Bronchial epithelial cell (primary cell): ENCODE measurements at regions not wholly inside any gene's neighbourhood (a gene's known extent, or its start where the extent isn't known, plus 50 kb on each side); places are given as distances from the start of the nearest gene placed in this dataset.

Source experiments
- DNase-seq: peaks from one replicate; pipeline ENCODE4 v3.0.0-alpha.2; 2010; ENCODE audit warnings: low read depth
- FAIRE-seq: peaks from 2 replicates; lab custom pipeline; 2011; peaks lifted over from hg19 to GRCh38; lab: Jason Lieb, UNC
- H3K27me3 ChIP-seq: 2 replicates; pipeline ENCODE4 v1.5.1; 2011; ENCODE audit warnings: low read length; ENCODE audit not compliant: control insufficient read depth, insufficient read depth
- H3K36me3 ChIP-seq: 2 replicates; pipeline ENCODE4 v1.5.1; 2011; ENCODE audit warnings: low read length; ENCODE audit not compliant: control insufficient read depth, insufficient read depth
- H3K4me3 ChIP-seq: 2 replicates; pipeline ENCODE4 v1.5.1; 2011; ENCODE audit warnings: mild to moderate bottlenecking, low read depth, low read length, control low read depth
- CTCF ChIP-seq: IDR thresholded peaks from 2 replicates; pipeline ENCODE4 v1.5.1; 2011; ENCODE audit warnings: mild to moderate bottlenecking, moderate library complexity, low read length, control low read depth, inconsistent platforms; ENCODE audit not compliant: insufficient read depth, severe bottlenecking

DNA sequence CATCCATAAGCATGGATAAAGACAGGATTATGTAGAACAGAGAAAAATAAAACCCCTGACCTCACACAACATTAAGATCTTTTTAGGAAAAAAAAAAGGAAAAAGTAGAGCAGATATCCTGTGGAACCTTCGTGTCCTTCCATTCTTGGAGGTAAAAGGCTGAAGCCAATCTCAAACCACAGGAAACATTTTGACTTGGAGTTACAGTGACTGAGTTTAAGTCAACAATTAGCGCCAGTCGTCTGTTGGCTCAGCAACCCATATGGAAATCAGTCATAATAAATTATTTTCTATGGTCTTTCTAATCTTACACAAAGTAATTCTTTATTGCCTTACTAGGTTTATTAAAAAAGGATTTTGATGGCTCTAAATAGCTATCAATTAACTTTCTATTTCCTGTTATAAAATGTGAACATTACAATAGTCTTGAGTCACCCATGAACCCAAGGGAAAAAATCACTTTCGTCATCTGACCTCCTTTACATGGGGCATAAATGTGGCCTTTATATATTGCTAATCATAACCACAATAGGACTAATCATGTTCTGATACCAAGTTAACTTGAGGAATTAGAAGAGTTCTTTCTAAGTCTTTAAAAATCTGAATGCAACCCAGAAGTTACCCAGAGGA is 592.9 kb downstream of the TFAP2B start:
- Histone ChIP-seq H3K4me3 (no peak overlapping the region), H3K36me3 (no peaks in the 10 kb centered on the region), H3K27me3 (no peaks in the 10 kb centered on the region)
- no peak for TF ChIP-seq CTCF
- FAIRE-seq (no peak), DNase-seq (no peak)

DNA sequence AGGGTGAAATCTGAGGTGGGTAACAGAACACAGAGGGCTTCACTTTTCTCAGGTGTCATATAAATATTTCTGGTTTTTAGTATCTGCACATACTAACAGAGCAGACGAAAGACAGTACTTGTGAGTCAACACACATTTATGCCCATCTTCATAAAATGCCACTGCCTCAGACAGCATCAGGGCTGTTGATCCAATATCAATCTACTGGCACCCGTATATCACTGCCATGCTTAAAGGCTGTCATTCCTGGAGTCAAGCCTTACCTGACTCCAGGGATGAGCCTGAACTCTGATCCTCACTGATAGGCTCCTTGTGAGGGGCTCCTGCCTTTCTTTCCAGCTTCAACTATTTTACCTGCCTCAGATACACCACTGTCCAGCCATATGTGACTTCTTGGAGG is 595.7 kb downstream of the TFAP2B start:
- TF ChIP-seq CTCF, result no peak
- DNase-seq (no peak), FAIRE-seq (peak; percentile 55)
- H3K4me3 ChIP-seq, result no peak overlapping the region
- no peaks in the 10 kb centered on the region for H3K27me3 ChIP-seq
- no peaks in the 10 kb centered on the region for H3K36me3 ChIP-seq

DNA sequence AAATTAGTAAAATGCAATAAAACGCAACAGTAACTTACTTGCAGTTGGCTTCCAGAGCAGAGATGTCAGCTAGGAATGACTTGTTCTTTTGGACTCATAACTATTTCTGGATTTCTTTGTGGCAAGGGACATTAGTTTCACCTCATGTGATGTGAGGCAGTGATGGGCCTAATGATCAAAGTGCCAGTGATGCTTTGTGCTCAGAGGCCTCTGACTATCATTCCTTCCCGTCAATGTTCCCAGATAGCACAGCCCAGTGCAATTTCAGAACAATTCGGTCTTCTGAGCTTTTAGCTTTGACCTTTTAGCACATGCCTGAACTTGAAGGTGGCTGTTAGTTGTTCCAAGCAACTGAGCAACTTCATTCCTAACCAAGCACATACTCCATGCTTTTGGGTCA is 596.8 kb downstream of the TFAP2B start:
- H3K27me3 ChIP-seq, result no peaks in the 10 kb centered on the region
- FAIRE-seq (no peak), DNase-seq (peak; percentile 13)
- no peaks in the 10 kb centered on the region for H3K36me3 ChIP-seq
- no peak for TF ChIP-seq CTCF
- no peak overlapping the region for H3K4me3 ChIP-seq

- no peaks in the 10 kb centered on the region for H3K27me3 ChIP-seq
- TF ChIP-seq CTCF, result no peak
- no peak overlapping the region for H3K4me3 ChIP-seq
- no peaks in the 10 kb centered on the region for H3K36me3 ChIP-seq
- DNase-seq (no peak), FAIRE-seq (peak; percentile 40)
Observed at GRCh38 chr6:51429017-51429712, 610.5 kb downstream of the TFAP2B start.

DNA sequence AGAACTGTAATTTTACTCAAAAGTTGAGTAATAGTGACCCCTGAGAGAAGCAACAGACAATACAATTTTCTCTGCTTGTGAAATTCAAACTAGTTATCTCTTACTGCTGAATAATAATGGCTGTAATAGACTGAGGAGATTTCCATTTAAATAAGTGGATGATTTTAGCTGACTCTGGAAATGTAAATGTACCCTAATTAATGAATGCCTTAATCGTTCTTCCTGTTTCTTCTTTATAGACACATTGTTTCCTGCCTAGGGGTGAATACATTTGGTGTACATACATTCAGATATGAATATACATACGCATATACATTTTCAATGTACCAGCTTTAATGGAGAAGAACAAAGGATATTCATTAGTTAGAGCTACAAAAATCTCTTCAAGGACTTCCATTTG is 611.9 kb downstream of the TFAP2B start:
- no peaks in the 10 kb centered on the region for H3K36me3 ChIP-seq
- TF ChIP-seq CTCF, result no peak
- FAIRE-seq (no peak), DNase-seq (no peak)
- no peak overlapping the region for H3K4me3 ChIP-seq
- H3K27me3 ChIP-seq, result no peaks in the 10 kb centered on the region
